ENCODE measurements at regions not wholly inside any gene's neighbourhood (a gene's known extent, or its start where the extent isn't known, plus 50 kb on each side); places are given as distances from the start of the nearest gene placed in this dataset.

- TF ChIP-seq CTCF (IDR thresholded peaks at IDR 0.05; ENCODE audit: unreplicated experiment) = no peak
- Mint-ChIP-seq H3K4me1 (ENCODE audit: low read depth) (no peaks in the 10 kb centered on the region), H3K27me3 (peaks cover 4% of the 10 kb centered on the region), H3K4me3 (ENCODE audit: low read depth) (no peak overlapping the region), H3K36me3 (ENCODE audit: insufficient read depth) (no peaks in the 10 kb centered on the region), H3K9me3 (ENCODE audit: low read depth) (no peaks in the 10 kb centered on the region), H3K27ac (no peak overlapping the region)
- DNase-seq (ENCODE audit: low spot score, unreplicated experiment) = no peak
These were observed 339.3 kb downstream of the BRINP1 start for GRCh38 chr9:119029886-119030285.

GRCh38 chr9:119033596-119033995 lies 335.6 kb downstream of the BRINP1 start:
- DNase-seq (ENCODE audit: low spot score, unreplicated experiment) = no peak
- Mint-ChIP-seq H3K36me3 (ENCODE audit: insufficient read depth) (no peaks in the 10 kb centered on the region), H3K4me3 (ENCODE audit: low read depth) (no peak overlapping the region), H3K27me3 (no peaks in the 10 kb centered on the region), H3K27ac (no peak overlapping the region), H3K9me3 (ENCODE audit: low read depth) (no peaks in the 10 kb centered on the region), H3K4me1 (ENCODE audit: low read depth) (no peaks in the 10 kb centered on the region)
- no peak for TF ChIP-seq CTCF (IDR thresholded peaks at IDR 0.05; ENCODE audit: unreplicated experiment)

GRCh38 chr9:119036969-119037368 lies 332.3 kb downstream of the BRINP1 start:
- Mint-ChIP-seq H3K9me3 (ENCODE audit: low read depth) (no peaks in the 10 kb centered on the region), H3K27me3 (no peaks in the 10 kb centered on the region), H3K27ac (no peak overlapping the region), H3K4me1 (ENCODE audit: low read depth) (no peaks in the 10 kb centered on the region), H3K36me3 (ENCODE audit: insufficient read depth) (no peaks in the 10 kb centered on the region), H3K4me3 (ENCODE audit: low read depth) (no peak overlapping the region)
- no peak for DNase-seq (ENCODE audit: low spot score, unreplicated experiment)
- TF ChIP-seq CTCF (IDR thresholded peaks at IDR 0.05; ENCODE audit: unreplicated experiment) = no peak

GRCh38 chr9:119043996-119044395 lies 325.2 kb downstream of the BRINP1 start:
- H3K4me1 Mint-ChIP-seq (ENCODE audit: low read depth) = peaks cover 3% of the 10 kb centered on the region
- H3K27me3 Mint-ChIP-seq = peaks cover 23% of the 10 kb centered on the region
- no peak for TF ChIP-seq CTCF (IDR thresholded peaks at IDR 0.05; ENCODE audit: unreplicated experiment)
- H3K9me3 Mint-ChIP-seq (ENCODE audit: low read depth) = no peaks in the 10 kb centered on the region
- H3K36me3 Mint-ChIP-seq (ENCODE audit: insufficient read depth) = no peaks in the 10 kb centered on the region
- no peak for DNase-seq (ENCODE audit: low spot score, unreplicated experiment)
- H3K4me3 Mint-ChIP-seq (ENCODE audit: low read depth) = no peak overlapping the region
- no peak overlapping the region for H3K27ac Mint-ChIP-seq

GRCh38 chr9:119044806-119045205 lies 324.4 kb downstream of the BRINP1 start:
- Mint-ChIP-seq H3K27ac (no peak overlapping the region), H3K9me3 (ENCODE audit: low read depth) (no peaks in the 10 kb centered on the region), H3K4me1 (ENCODE audit: low read depth) (peaks cover 6% of the 10 kb centered on the region), H3K4me3 (ENCODE audit: low read depth) (no peak overlapping the region), H3K36me3 (ENCODE audit: insufficient read depth) (no peaks in the 10 kb centered on the region), H3K27me3 (peaks cover 23% of the 10 kb centered on the region)
- no peak for DNase-seq (ENCODE audit: low spot score, unreplicated experiment)
- TF ChIP-seq CTCF (IDR thresholded peaks at IDR 0.05; ENCODE audit: unreplicated experiment) = no peak

Measured in progenitor cell of endocrine pancreas (in vitro differentiated cells).